ENCODE measurements at regions not wholly inside any gene's neighbourhood (a gene's known extent, or its start where the extent isn't known, plus 50 kb on each side); places are given as distances from the start of the nearest gene placed in this dataset.

- no peaks in the 10 kb centered on the region for H3K27me3 ChIP-seq (ENCODE audit: control insufficient read depth in 2 of 2, insufficient read depth in 2 of 2, low read length in 2 of 2)
- DNase-seq (ENCODE audit: extremely low read depth in 1 of 4, low spot score in 3 of 4) (no peak), ATAC-seq (no peak), FAIRE-seq (no peak)
- in situ Hi-C loops (cut with MboI) = no loop called here
- no peaks in the 10 kb centered on the region for H3K36me3 ChIP-seq (ENCODE audit: control insufficient read depth, insufficient read depth, low read length)
- no peak overlapping the region for H3K9ac ChIP-seq (ENCODE audit: insufficient read depth in 1 of 2, low read depth in 2 of 2, low read length in 2 of 2)
- TF ChIP-seq CHAMP1 (IDR thresholded peaks at IDR 0.05) (no peak), UBTF (IDR thresholded peaks at IDR 0.05; ENCODE audit: borderline replicate concordance in 1 of 2, low read depth in 2 of 2, low read length in 2 of 2) (no peak), SIN3B (IDR thresholded peaks at IDR 0.05; ENCODE audit: low read depth) (no peak), GATAD2A (IDR thresholded peaks at IDR 0.05) (no peak), MXI1 (IDR thresholded peaks at IDR 0.05; ENCODE audit: low read depth, low read length) (no peak), JUND (IDR thresholded peaks at IDR 0.05; ENCODE audit: borderline replicate concordance, low read depth, low read length) (no peak), JUND (tag; IDR thresholded peaks at IDR 0.05; ENCODE audit: borderline replicate concordance, low read depth, low read length) (no peak), HDAC6 (IDR thresholded peaks at IDR 0.05; ENCODE audit: low read depth, low read length) (no peak), ARID1B (IDR thresholded peaks at IDR 0.05) (no peak), BCLAF1 (IDR thresholded peaks at IDR 0.05; ENCODE audit: borderline replicate concordance in 1 of 2, control insufficient read depth in 1 of 2, low read depth in 2 of 2, low read length in 1 of 2) (no peak), SNRNP70 (optimal IDR thresholded peaks at IDR 0.05; ENCODE audit: low read depth, low read length) (no peak), CREM (IDR thresholded peaks at IDR 0.05; ENCODE audit: low read depth) (no peak), WHSC1 (IDR thresholded peaks at IDR 0.05; ENCODE audit: low read length) (no peak), NCOA1 (IDR thresholded peaks at IDR 0.05; ENCODE audit: low read depth) (no peak), ZNF224 (CRISPR knock-in tag; IDR thresholded peaks at IDR 0.05) (no peak), ZNF830 (CRISPR knock-in tag; IDR thresholded peaks at IDR 0.05) (no peak), CBX1 (IDR thresholded peaks at IDR 0.05; ENCODE audit: low read depth) (no peak), ZNF253 (CRISPR knock-in tag; conservative IDR thresholded peaks at IDR 0.05) (no peak)
- no peaks in the 10 kb centered on the region for H4K20me1 ChIP-seq (replicated peaks; ENCODE audit: control insufficient read depth, insufficient read depth, low read length)
- ChIA-PET CTCF (ENCODE audit: low intra/inter-chr PET ratio) (no interaction called here), POLR2A (no interaction called here)
- H3K4me3 ChIP-seq = no peak overlapping the region
- intact Hi-C loops (cut with micrococcal nuclease) = no loop called here
- no peak overlapping the region for H3K4me2 ChIP-seq (ENCODE audit: insufficient read depth, low read length)
- BruUV-seq (replicated peaks) = no TSS peak
- H3K79me2 ChIP-seq (ENCODE audit: control insufficient read depth, insufficient read depth, low read length) = no peaks in the 10 kb centered on the region
- no peak overlapping the region for H2AFZ ChIP-seq (ENCODE audit: low read depth, low read length)
- 0% methylated on average over 3 of the region's 3 CpGs for WGBS (ENCODE audit: insufficient coverage, low coverage, missing lambda C conversion rate)
- no peaks in the 10 kb centered on the region for H3K4me1 ChIP-seq (replicated peaks in 1 of 2; ENCODE audit: control insufficient read depth in 2 of 2, insufficient read depth in 2 of 2, low read length in 2 of 2)
- H3K9me3 ChIP-seq (replicated peaks; ENCODE audit: control insufficient read depth, insufficient read depth, low read depth, low read length) = no peaks in the 10 kb centered on the region; the same call in 1 of the 2 replicates
- H3K27ac ChIP-seq (ENCODE audit: extremely low read depth, low read depth, low read length) = no peak overlapping the region
- no peaks in the 10 kb centered on the region for H3K9me1 ChIP-seq (ENCODE audit: control insufficient read depth, insufficient read depth, low read length)
Observed at GRCh38 chr19:57047743-57048142, 72.0 kb upstream of the USP29 start.

Measured in K562 (cell line).